Small intestine (tissue), 7 donors: ENCODE measurements at regions not wholly inside any gene's neighbourhood (a gene's known extent, or its start where the extent isn't known, plus 50 kb on each side); places are given as distances from the start of the nearest gene placed in this dataset.
A peak's percentile ranks its signal among the peaks of the same experiment; 100 is the strongest.

Experiments
- DNase-seq, 2 donors: peaks; one replicate each; pipeline versions ENCODE4 v3.0.0 to v3.0.0-alpha.2; 2013
- FAIRE-seq: peaks from 2 replicates; lab custom pipeline; 2012; peaks lifted over from hg19 to GRCh38; lab: Jason Lieb, UNC
- H3K27ac ChIP-seq, 3 donors: one replicate each; pipeline ENCODE4 v1.5.1; 2013; ENCODE audit warnings: low read length in 2 of 3, mild to moderate bottlenecking in 2 of 3, control low read depth in 1 of 3, inconsistent platforms in 1 of 3, low read depth in 1 of 3, moderate library complexity in 1 of 3
- H3K27me3 ChIP-seq, 3 donors: one replicate each; pipeline ENCODE4 v1.6.1; 2013; ENCODE audit warnings: low read length in 3 of 3, inconsistent platforms in 1 of 3; ENCODE audit not compliant: control insufficient read depth in 3 of 3, insufficient read depth in 3 of 3
- H3K36me3 ChIP-seq, 3 donors: one replicate each; pipeline ENCODE4 v1.6.1; 2013; ENCODE audit warnings: low read length in 3 of 3, inconsistent platforms in 1 of 3, low read depth in 1 of 3, mild to moderate bottlenecking in 1 of 3, moderate library complexity in 1 of 3; ENCODE audit not compliant: control insufficient read depth in 3 of 3, insufficient read depth in 2 of 3
- H3K4me1 ChIP-seq, 3 donors: one replicate each; pipeline ENCODE4 v1.6.1; 2013; ENCODE audit warnings: low read length in 2 of 3, inconsistent platforms in 1 of 3, low read depth in 1 of 3, mild to moderate bottlenecking in 1 of 3, moderate library complexity in 1 of 3; ENCODE audit not compliant: control insufficient read depth in 3 of 3, insufficient read depth in 2 of 3
- H3K4me3 ChIP-seq, 3 donors: one replicate each; pipeline ENCODE4 v1.5.1; 2013; ENCODE audit warnings: low read length in 3 of 3, control low read depth in 1 of 3, inconsistent platforms in 1 of 3, low read depth in 1 of 3, mild to moderate bottlenecking in 1 of 3, moderate library complexity in 1 of 3
- H3K9me3 ChIP-seq, 2 donors: one replicate each; pipeline ENCODE4 v1.6.1; 2013; ENCODE audit warnings: low read depth in 1 of 2, low read length in 1 of 2; ENCODE audit not compliant: control insufficient read depth in 2 of 2, insufficient read depth in 1 of 2
- WGBS, 3 donors: extraction: QIAGEN DNeasy Blood & Tissue Kit; methylation state at CpG; one replicate each; pipeline ENCODE4 v1.1.7; 2013; 5-methylcytosine and 5-hydroxymethylcytosine counted together
- donor health status: healthy with polysubstance abuse.
- donor health status: control.
- donor health status: control.
- donor health status: Bipolar disorder and iron deficiency.
- donor health status: healthy.

GRCh38 chr2:155442755-155443372 lies 744.4 kb downstream of the KCNJ3 start:
- Histone ChIP-seq H3K4me3 (no peak overlapping the region), H3K9me3 (no peaks in the 10 kb centered on the region), H3K27me3 (no peaks in the 10 kb centered on the region), H3K4me1 (no peaks in the 10 kb centered on the region), H3K36me3 (no peaks in the 10 kb centered on the region), H3K27ac (no peak overlapping the region)
- DNase-seq (peak in 1 of 2 donors; percentile 74), FAIRE-seq (no peak)
- WGBS, 3 donors, result 25 to 58% (median 30%) methylated on average over 2 of the region's 2 CpGs

- Histone ChIP-seq H3K9me3 (no peaks in the 10 kb centered on the region), H3K27ac (no peak overlapping the region), H3K4me3 (no peak overlapping the region), H3K36me3 (no peaks in the 10 kb centered on the region), H3K27me3 (no peaks in the 10 kb centered on the region), H3K4me1 (no peaks in the 10 kb centered on the region)
- FAIRE-seq (peak; percentile 77), DNase-seq (peak; percentile 26 to 81)
- WGBS, 3 donors, result 10 to 52% (median 31%) methylated on average over 2 of the region's 2 CpGs
These were observed 743.6 kb downstream of the KCNJ3 start for GRCh38 chr2:155442088-155442487.

GRCh38 chr2:155431004-155431507 lies 732.6 kb downstream of the KCNJ3 start:
- H3K4me3 ChIP-seq, result no peak overlapping the region
- H3K27me3 ChIP-seq, result no peaks in the 10 kb centered on the region
- WGBS, 3 donors, result 86 to 91% (median 91%) methylated on average over 9 of the region's 9 CpGs
- DNase-seq, result no peak
- H3K36me3 ChIP-seq, result no peaks in the 10 kb centered on the region
- no peaks in the 10 kb centered on the region for H3K9me3 ChIP-seq
- FAIRE-seq, result no peak
- no peaks in the 10 kb centered on the region for H3K4me1 ChIP-seq
- no peak overlapping the region for H3K27ac ChIP-seq

GRCh38 chr2:155427470-155427869 lies 729.0 kb downstream of the KCNJ3 start:
- Histone ChIP-seq H3K4me1 (no peaks in the 10 kb centered on the region), H3K4me3 (no peak overlapping the region), H3K36me3 (no peaks in the 10 kb centered on the region), H3K27ac (no peak overlapping the region), H3K9me3 (no peaks in the 10 kb centered on the region), H3K27me3 (no peaks in the 10 kb centered on the region)
- no peak for DNase-seq
- no peak for FAIRE-seq
- 57 to 79% (median 65%) methylated on average over 1 of the region's 1 CpG for WGBS, 3 donors

- H3K27ac ChIP-seq, result no peak overlapping the region
- no peak overlapping the region for H3K4me3 ChIP-seq
- H3K36me3 ChIP-seq, result no peaks in the 10 kb centered on the region
- H3K4me1 ChIP-seq, result no peaks in the 10 kb centered on the region
- no peaks in the 10 kb centered on the region for H3K27me3 ChIP-seq
- DNase-seq, result no peak
- no peak for FAIRE-seq
- WGBS, 3 donors, result 78 to 86% (median 79%) methylated on average over 2 of the region's 2 CpGs
- H3K9me3 ChIP-seq, result no peaks in the 10 kb centered on the region
These were observed 726.0 kb downstream of the KCNJ3 start for GRCh38 chr2:155424518-155424917.

GRCh38 chr2:155418753-155419152 lies 720.3 kb downstream of the KCNJ3 start:
- Histone ChIP-seq H3K27ac (no peak overlapping the region), H3K27me3 (no peaks in the 10 kb centered on the region), H3K9me3 (peaks cover 0 to 8% of the 10 kb centered on the region in 2 donors), H3K36me3 (no peaks in the 10 kb centered on the region), H3K4me3 (no peak overlapping the region), H3K4me1 (no peaks in the 10 kb centered on the region)
- no peak for DNase-seq
- FAIRE-seq, result no peak
- 85 to 90% (median 88%) methylated on average over 1 of the region's 1 CpG for WGBS, 3 donors

- no peaks in the 10 kb centered on the region for H3K4me1 ChIP-seq
- H3K9me3 ChIP-seq, result peaks cover 0 to 8% of the 10 kb centered on the region in 2 donors
- H3K27me3 ChIP-seq, result no peaks in the 10 kb centered on the region
- no peaks in the 10 kb centered on the region for H3K36me3 ChIP-seq
- H3K4me3 ChIP-seq, result no peak overlapping the region
- DNase-seq, result no peak
- no peak for FAIRE-seq
- H3K27ac ChIP-seq, result no peak overlapping the region
- 74 to 92% (median 82%) methylated on average over 1 of the region's 1 CpG for WGBS, 3 donors
These were observed 714.1 kb downstream of the KCNJ3 start for GRCh38 chr2:155412598-155412997.

- WGBS, 3 donors, result 72 to 78% (median 75%) methylated on average over 3 of the region's 3 CpGs
- Histone ChIP-seq H3K27me3 (no peaks in the 10 kb centered on the region), H3K4me1 (no peaks in the 10 kb centered on the region), H3K4me3 (no peak overlapping the region), H3K36me3 (no peaks in the 10 kb centered on the region), H3K27ac (no peak overlapping the region), H3K9me3 (peaks cover 0 to 18% of the 10 kb centered on the region in 2 donors)
- DNase-seq, result no peak
- no peak for FAIRE-seq
These were observed 706.0 kb downstream of the KCNJ3 start for GRCh38 chr2:155404433-155405002.
